GM12865 (cell line): ENCODE measurements at regions not wholly inside any gene's neighbourhood (a gene's known extent, or its start where the extent isn't known, plus 50 kb on each side); places are given as distances from the start of the nearest gene placed in this dataset.

Experiments
- DNase-seq: peaks from one replicate; pipeline ENCODE4 v3.0.0; 2010; ENCODE audit warnings: low read depth
- H3K4me3 ChIP-seq: 2 replicates; pipeline ENCODE4 v1.5.1; 2011; ENCODE audit warnings: mild to moderate bottlenecking, low read depth, low read length, control low read depth
- TF ChIP-seq, protein P1 (sequence below): IDR thresholded peaks from 2 replicates; pipeline ENCODE4 v1.5.1; 2011; ENCODE audit warnings: low read length, control low read depth, low read depth, inconsistent platforms; ENCODE audit not compliant: insufficient read depth; ENCODE audit errors: missing control alignments

DNA sequence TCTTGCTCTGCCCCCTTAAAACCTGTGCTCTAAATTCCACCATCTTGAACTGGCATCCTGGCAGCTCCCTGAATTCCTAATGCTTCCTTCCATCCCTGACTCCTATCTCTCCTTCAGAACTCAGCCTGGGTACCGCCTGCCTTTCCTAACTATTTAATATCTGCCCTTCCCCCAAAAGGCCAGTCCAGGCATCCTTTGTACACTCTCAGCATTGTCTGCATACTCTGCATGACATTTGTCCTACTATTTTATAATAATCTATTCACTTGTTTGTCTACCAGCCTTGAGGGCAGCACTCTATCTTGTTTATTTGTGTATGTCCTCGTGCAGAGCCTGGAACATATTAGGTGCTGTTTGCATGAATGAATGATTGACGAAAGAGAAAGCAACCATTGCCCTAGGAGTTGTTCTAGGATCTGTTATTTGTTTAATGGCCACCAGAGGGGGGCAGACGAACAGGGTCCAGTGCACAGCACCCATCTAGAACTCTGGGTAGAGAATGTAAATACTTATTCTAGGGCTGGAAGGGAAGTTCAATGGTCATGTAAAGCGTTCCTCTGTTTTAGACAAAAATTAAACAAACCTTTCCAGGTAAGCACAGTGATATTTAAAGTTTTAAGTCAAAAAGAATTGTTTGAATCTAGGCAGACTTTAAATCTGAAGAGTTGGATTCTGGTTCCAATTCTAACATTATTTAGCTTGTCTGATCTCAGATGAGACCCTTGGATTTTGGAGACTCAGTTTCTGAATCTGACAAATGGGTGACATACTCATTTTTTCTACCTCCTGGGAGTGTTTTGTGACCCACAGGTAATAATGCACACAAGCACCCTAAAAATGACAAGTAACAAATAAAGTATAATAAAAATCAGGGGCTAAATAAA, 125.8 kb upstream of the GALNT15 start:
- TF ChIP-seq, protein P1, sequence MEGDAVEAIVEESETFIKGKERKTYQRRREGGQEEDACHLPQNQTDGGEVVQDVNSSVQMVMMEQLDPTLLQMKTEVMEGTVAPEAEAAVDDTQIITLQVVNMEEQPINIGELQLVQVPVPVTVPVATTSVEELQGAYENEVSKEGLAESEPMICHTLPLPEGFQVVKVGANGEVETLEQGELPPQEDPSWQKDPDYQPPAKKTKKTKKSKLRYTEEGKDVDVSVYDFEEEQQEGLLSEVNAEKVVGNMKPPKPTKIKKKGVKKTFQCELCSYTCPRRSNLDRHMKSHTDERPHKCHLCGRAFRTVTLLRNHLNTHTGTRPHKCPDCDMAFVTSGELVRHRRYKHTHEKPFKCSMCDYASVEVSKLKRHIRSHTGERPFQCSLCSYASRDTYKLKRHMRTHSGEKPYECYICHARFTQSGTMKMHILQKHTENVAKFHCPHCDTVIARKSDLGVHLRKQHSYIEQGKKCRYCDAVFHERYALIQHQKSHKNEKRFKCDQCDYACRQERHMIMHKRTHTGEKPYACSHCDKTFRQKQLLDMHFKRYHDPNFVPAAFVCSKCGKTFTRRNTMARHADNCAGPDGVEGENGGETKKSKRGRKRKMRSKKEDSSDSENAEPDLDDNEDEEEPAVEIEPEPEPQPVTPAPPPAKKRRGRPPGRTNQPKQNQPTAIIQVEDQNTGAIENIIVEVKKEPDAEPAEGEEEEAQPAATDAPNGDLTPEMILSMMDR: peak; percentile 72
- peak; percentile 77 for DNase-seq
- H3K4me3 ChIP-seq: no peak overlapping the region

DNA sequence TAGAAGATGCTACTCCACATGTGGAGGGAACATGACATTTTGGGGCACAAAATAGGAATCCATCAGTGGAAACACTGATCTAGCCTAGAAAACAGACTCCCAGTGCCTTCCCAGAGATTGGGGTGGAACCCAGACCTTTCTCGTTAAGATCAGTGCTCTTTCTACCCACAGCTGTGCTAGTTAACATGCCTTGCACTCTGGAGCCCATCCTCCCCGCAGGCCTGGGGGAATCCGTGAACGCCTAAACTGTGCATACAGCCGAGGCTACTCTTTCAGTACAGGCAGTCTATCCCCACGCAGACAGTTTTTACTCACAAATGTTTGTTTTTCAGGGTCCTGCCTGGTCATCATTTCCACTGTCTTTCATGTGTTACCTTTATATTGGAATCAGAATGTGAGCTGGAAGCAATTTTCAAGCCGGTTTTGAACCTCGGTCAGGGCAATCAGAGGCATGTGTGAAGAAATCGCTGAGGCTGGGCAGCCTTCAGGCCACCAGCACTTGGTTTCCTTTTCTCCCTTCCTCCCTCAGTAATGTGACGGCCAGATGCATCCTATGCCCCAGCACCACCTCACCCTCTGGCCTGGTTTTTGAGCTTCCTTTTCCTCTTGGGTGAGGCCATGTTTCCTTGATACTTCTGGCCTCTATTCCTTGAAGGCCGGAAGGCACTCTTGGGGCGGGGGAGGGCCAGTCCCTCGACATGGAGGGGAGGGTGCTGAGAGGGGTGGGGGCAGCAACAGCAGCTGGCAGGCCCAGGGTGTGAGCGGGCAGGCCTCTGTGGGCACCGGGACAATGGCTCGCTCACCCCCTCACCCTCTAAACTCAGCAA, 123.6 kb upstream of the GALNT15 start:
- TF ChIP-seq, protein P1: no peak
- H3K4me3 ChIP-seq: no peak overlapping the region
- no peak for DNase-seq

DNA sequence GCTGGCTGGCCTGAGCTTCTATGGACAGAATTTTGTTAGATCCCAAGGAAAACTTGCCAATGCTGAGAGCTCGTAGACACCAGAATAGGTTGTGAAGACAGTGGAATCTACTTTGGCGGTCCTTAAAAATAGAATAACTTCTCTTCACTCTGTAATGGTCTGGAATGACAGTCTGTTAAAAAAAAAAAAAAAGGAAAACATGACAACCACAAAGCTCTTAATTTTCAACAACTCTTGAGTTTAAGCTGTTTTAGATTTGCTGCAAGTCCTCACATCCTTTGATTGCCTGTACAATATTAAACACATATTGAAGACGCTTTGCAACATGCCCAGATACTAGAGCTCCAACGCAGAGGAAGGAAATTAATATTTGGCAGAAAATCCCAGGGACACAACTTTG, 122.8 kb upstream of the GALNT15 start:
- no peak overlapping the region for H3K4me3 ChIP-seq
- DNase-seq: no peak
- TF ChIP-seq, protein P1: no peak

- no peak for DNase-seq
- H3K4me3 ChIP-seq: no peak overlapping the region
- TF ChIP-seq, protein P1: no peak
Observed at GRCh38 chr3:16052964-16053363, 121.5 kb upstream of the GALNT15 start.

GRCh38 chr3:16053794-16054193, 120.7 kb upstream of the GALNT15 start:
- no peak overlapping the region for H3K4me3 ChIP-seq
- DNase-seq: no peak
- TF ChIP-seq, protein P1: no peak

GRCh38 chr3:16055606-16056211, 118.8 kb upstream of the GALNT15 start:
- peak overlapping the region; percentile 10 for H3K4me3 ChIP-seq
- TF ChIP-seq, protein P1: no peak
- DNase-seq: peak; percentile 25
